Omental fat pad (tissue), 3 donors: ENCODE measurements at regions not wholly inside any gene's neighbourhood (a gene's known extent, or its start where the extent isn't known, plus 50 kb on each side); places are given as distances from the start of the nearest gene placed in this dataset.
"Not testable (repeated sequence)": the region's sequence is repeated elsewhere in the genome, so short reads cannot be mapped to it uniquely, and the experiment has no call there.

Experiments used
- ATAC-seq: fragments of 150-250 bp; one replicate; pipeline ENCODE4 v1.9.1; 2016; ENCODE audit warnings: mild to moderate bottlenecking, moderate library complexity; ENCODE audit not compliant: low FRiP score
- DNase-seq: peaks from one replicate; pipeline ENCODE4 v3.0.0-alpha.2; 2019; ENCODE audit warnings: low spot score
- CTCF ChIP-seq, 3 donors: fragments of 450-650 bp; IDR thresholded peaks; one replicate each; pipeline ENCODE4 v1.5.1; 2016 to 2017; ENCODE audit warnings: antibody characterized with exemption in 3 of 3, mild to moderate bottlenecking in 3 of 3, moderate library complexity in 2 of 3

DNA sequence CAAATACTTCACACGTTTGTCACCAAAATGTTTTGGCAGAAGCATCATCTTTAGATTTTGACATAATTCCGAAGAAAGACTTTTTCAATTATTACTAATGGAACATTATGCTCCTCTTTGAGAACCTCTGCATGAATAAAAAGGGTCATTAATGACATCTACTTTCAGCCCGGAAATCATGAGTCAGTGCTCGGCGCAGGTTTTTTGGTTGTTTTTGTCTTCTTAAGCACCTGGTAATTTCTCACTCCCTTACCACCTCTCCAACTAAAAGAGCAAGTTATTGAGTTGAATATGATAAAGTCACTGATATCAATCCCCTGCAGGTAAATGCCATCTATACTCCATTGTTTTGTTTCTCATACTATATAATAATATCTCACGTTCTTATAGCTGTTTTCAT, 113.0 kb upstream of the PBX1 start:
- ATAC-seq = no peak
- no peak for TF ChIP-seq CTCF (IDR thresholded peaks at IDR 0.05)
- no peak for DNase-seq

GRCh38 chr1:164452549-164452948, 106.4 kb upstream of the PBX1 start:
- no peak for TF ChIP-seq CTCF (IDR thresholded peaks at IDR 0.05)
- ATAC-seq (no peak), DNase-seq (no peak)

DNA sequence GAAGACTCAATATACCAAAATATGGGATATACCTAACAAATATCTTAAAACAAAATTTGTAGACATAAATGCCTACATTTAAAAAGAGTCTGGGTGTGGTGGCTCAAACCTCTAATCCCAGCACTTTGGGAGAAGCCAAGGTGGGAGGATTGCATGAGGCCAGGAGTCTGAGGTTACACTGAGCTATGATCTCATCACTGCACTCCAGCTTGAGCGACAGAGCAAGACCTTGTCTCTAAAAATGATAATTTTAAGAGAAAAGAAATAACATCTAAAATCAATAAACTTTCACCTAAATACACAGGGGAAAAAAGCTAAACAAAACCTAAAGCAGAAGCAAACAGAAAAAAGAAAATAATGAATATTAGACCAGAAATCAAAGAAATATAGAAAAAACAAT, 102.7 kb upstream of the PBX1 start:
- no peak for DNase-seq
- ATAC-seq = no peak

GRCh38 chr1:164459176-164459575, 99.8 kb upstream of the PBX1 start:
- not testable (repeated sequence) for ATAC-seq, DNase-seq

More for the DNA sequence above, 102.7 kb upstream of the PBX1 start:
- TF ChIP-seq CTCF (IDR thresholded peaks at IDR 0.05) = no peak

DNA sequence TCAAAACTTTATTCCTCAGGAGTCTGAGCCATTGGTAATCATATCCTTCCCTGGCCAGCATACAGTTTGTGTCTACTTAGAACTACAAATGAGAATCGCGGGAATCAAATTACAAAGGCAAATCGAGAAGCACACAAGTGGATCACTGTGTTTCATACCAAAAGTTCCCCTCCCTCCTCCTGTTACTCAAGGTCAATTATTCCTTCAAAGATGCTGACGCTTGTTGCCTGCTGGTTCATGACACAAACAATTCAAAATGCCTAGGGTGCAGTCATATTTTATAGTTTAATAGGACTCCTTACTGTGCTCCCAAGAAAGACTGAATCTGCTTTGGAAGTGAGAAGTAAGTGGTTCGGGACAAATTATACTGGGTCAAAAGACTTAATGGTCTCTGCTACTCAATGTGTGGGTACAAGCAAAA, 93.0 kb upstream of the PBX1 start:
- TF ChIP-seq CTCF (IDR thresholded peaks at IDR 0.05) = no peak
- DNase-seq = no peak
- ATAC-seq = no peak

GRCh38 chr1:164466429-164466828, 92.6 kb upstream of the PBX1 start:
- DNase-seq (no peak), ATAC-seq (no peak)
- no peak for TF ChIP-seq CTCF (IDR thresholded peaks at IDR 0.05)

DNA sequence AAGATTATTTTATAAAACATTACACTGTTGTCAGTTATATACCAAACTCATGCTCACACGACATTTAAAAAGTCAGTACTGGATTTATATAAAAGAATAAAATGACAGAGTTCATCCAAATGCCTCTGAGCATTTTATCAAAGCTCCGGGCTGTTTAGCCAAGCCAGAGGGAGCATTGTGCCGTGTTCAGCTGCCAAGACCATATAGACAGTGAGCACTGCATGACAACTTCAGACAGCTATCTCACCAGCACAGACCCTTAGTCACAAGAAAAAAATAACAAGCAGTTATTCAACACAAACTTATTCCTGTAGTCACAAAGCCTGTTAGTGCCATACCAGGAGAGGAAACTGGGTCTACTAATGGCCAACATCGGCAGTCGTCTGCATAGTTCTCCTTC, 88.0 kb upstream of the PBX1 start:
- no peak for DNase-seq
- no peak for TF ChIP-seq CTCF (IDR thresholded peaks at IDR 0.05)
- no peak for ATAC-seq

DNA sequence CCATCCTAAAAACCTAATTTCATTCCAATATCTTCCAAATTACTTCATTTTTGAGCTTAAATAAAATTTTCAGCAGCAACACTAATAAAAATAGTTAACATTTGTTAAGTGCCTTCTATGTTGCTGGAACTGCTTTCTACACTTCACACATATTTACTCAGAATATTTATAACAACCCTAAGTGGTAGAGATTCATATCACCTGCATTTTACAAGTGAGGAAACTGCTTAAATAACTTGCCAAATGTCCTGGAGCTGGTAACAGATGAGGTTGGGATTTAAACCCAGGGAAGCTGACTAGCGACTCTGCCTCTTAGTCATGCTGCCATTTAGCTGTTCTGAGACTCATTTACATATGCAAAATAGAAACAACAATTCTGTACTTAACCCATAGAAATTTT, 86.1 kb upstream of the PBX1 start:
- no peak for TF ChIP-seq CTCF (IDR thresholded peaks at IDR 0.05)
- no peak for DNase-seq
- ATAC-seq = no peak
